PC-9 (cell line): ENCODE measurements at regions not wholly inside any gene's neighbourhood (a gene's known extent, or its start where the extent isn't known, plus 50 kb on each side); places are given as distances from the start of the nearest gene placed in this dataset.

Experiments
- BruUV-seq: library from RNA; stranded (reverse); fragments of 400-500 nt; replicated peaks from 2 replicates; lab custom pipeline; 2021; lab: Mats Ljungman, UMichigan
- CTCF ChIA-PET: fragments of 300-600 bp; sonication (Branson Sonifier 250); formaldehyde crosslinking; loops from one replicate; lab custom pipeline; 2022; ENCODE audit warnings: antibody characterized with exemption; lab: Charles Lee
- POLR2A ChIA-PET: fragments of 300-600 bp; sonication (Branson Sonifier 250); formaldehyde crosslinking; loops from one replicate; lab custom pipeline; 2022; ENCODE audit warnings: antibody characterized with exemption; ENCODE audit not compliant: unreplicated experiment; lab: Charles Lee
- DNase-seq, 2 experiments: peaks; one replicate each; pipeline versions ENCODE4 v3.0.0 to v3.0.0-alpha.2; 2015 to 2022; ENCODE audit warnings: mixed read lengths in 1 of 2
- H2AFZ ChIP-seq: fragments of 200-600 bp; sonication (generic); 2 replicates; pipeline ENCODE4 v1.8.1; 2017; ENCODE audit warnings: antibody characterized with exemption
- H3F3A ChIP-seq: fragments of 200-600 bp; sonication (generic); 2 replicates; pipeline ENCODE4 v1.8.1; 2017; ENCODE audit warnings: antibody characterized with exemption, mild to moderate bottlenecking, low read depth; ENCODE audit not compliant: insufficient read depth
- H3K27ac ChIP-seq: fragments of 200-600 bp; sonication (generic); 2 replicates; pipeline ENCODE4 v1.6.1; 2016; ENCODE audit warnings: mixed run types
- H3K27me3 ChIP-seq: fragments of 200-600 bp; sonication (generic); 2 replicates; pipeline ENCODE4 v1.6.1; 2016; ENCODE audit warnings: low read depth, mixed run types; ENCODE audit not compliant: insufficient read depth
- H3K36me3 ChIP-seq: fragments of 200-600 bp; sonication (generic); 2 replicates; pipeline ENCODE4 v1.6.1; 2016; ENCODE audit warnings: low read depth, mixed run types
- H3K4me1 ChIP-seq: fragments of 200-600 bp; sonication (generic); replicated peaks from 2 replicates; pipeline ENCODE4 v1.6.1; 2016; ENCODE audit warnings: mixed run types; ENCODE audit not compliant: insufficient read depth
- H3K4me2 ChIP-seq: fragments of 200-600 bp; sonication (generic); 2 replicates; pipeline ENCODE4 v1.6.1; 2017; ENCODE audit warnings: mixed run types
- H3K4me3 ChIP-seq: fragments of 200-600 bp; sonication (generic); 2 replicates; pipeline ENCODE4 v1.6.1; 2016; ENCODE audit warnings: mixed run types
- H3K79me2 ChIP-seq: fragments of 200-600 bp; sonication (generic); 2 replicates; pipeline ENCODE4 v1.6.1; 2017; ENCODE audit warnings: low read depth, mixed run types
- H3K9me2 ChIP-seq: fragments of 200-600 bp; sonication (generic); 2 replicates; pipeline ENCODE4 v1.8.1; 2017; ENCODE audit warnings: mild to moderate bottlenecking; ENCODE audit not compliant: insufficient read depth
- H3K9me3 ChIP-seq: fragments of 200-600 bp; sonication (generic); 2 replicates; pipeline ENCODE4 v1.8.1; 2016; ENCODE audit warnings: low read depth; ENCODE audit not compliant: insufficient read depth
- H4K20me1 ChIP-seq: fragments of 200-600 bp; sonication (generic); 2 replicates; pipeline ENCODE4 v1.8.1; 2017; ENCODE audit not compliant: insufficient read depth
- EZH2 ChIP-seq: fragments of 200-600 bp; sonication (generic); IDR thresholded peaks from 2 replicates; pipeline ENCODE4 v1.8.0; 2017; ENCODE audit warnings: antibody characterized with exemption, low read depth
- intact Hi-C: fragments of 100-400 bp; cut with micrococcal nuclease; formaldehyde crosslinking; loops from one replicate; pipeline ENCODE4 v1.10.0; 2022; ENCODE audit not compliant: unreplicated experiment
- TF ChIP-seq, protein P1 (sequence below): fragments of 200-600 bp; sonication (generic); conservative IDR thresholded peaks from 2 replicates; pipeline ENCODE4 v1.6.1; 2017; ENCODE audit warnings: mixed run types, antibody characterized with exemption, mild to moderate bottlenecking, moderate library complexity

DNA sequence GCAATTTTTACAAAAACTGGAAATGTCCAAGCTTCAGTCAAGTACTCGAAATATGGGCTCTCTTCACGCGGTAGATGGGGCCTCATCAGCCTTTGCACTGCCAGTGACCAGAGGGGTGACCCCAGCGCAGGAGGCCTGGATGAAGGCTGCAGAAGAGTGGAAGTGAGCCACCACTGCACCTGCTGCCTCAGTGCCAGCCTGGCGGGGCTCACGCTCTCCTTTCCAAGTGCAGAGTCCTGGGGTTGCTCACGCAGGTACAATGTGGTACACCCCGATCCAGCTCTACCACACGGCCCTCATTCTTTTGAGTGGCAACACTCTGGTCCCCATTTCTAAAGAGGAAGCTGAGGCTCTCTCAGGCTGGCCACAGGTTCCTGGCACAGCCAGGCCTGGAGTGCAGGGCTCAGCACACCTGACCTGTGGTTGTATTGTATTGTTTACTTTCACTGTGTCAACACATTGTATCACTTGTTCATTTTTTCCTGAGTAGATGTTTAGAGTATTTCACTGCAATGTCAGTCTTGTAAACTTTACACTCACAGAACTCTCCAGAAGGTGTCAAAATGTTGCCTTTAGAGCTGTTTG, 97.3 kb upstream of the SOX1 start:
- Histone ChIP-seq H3F3A (peaks cover 6% of the 10 kb centered on the region), H3K9me2 (no peaks in the 10 kb centered on the region), H3K27me3 (peaks cover 98% of the 10 kb centered on the region), H4K20me1 (no peaks in the 10 kb centered on the region), H3K4me3 (no peak overlapping the region), H3K27ac (no peak overlapping the region), H3K4me1 (no peaks in the 10 kb centered on the region), H3K4me2 (no peak overlapping the region), H2AFZ (no peak overlapping the region), H3K36me3 (no peaks in the 10 kb centered on the region), H3K9me3 (peaks cover 4% of the 10 kb centered on the region), H3K79me2 (no peaks in the 10 kb centered on the region)
- BruUV-seq: no TSS peak
- ChIA-PET POLR2A (no interaction called here), CTCF (no interaction called here)
- intact Hi-C loops: no loop called here
- TF ChIP-seq, protein P1, sequence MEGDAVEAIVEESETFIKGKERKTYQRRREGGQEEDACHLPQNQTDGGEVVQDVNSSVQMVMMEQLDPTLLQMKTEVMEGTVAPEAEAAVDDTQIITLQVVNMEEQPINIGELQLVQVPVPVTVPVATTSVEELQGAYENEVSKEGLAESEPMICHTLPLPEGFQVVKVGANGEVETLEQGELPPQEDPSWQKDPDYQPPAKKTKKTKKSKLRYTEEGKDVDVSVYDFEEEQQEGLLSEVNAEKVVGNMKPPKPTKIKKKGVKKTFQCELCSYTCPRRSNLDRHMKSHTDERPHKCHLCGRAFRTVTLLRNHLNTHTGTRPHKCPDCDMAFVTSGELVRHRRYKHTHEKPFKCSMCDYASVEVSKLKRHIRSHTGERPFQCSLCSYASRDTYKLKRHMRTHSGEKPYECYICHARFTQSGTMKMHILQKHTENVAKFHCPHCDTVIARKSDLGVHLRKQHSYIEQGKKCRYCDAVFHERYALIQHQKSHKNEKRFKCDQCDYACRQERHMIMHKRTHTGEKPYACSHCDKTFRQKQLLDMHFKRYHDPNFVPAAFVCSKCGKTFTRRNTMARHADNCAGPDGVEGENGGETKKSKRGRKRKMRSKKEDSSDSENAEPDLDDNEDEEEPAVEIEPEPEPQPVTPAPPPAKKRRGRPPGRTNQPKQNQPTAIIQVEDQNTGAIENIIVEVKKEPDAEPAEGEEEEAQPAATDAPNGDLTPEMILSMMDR: no peak
- no peak for TF ChIP-seq EZH2
- DNase-seq: no peak

GRCh38 chr13:111970494-111971141, 96.3 kb upstream of the SOX1 start:
- BruUV-seq: no TSS peak
- CTCF ChIA-PET: no interaction called here
- no peak overlapping the region for H2AFZ ChIP-seq

GRCh38 chr13:111971891-111972780, 94.8 kb upstream of the SOX1 start:
- Histone ChIP-seq H3K9me2 (no peaks in the 10 kb centered on the region), H3K4me2 (no peak overlapping the region), H4K20me1 (no peaks in the 10 kb centered on the region), H3K79me2 (no peaks in the 10 kb centered on the region), H3K27ac (no peak overlapping the region), H3F3A (peaks cover 19% of the 10 kb centered on the region), H2AFZ (no peak overlapping the region), H3K27me3 (peaks cover 82% of the 10 kb centered on the region), H3K4me1 (no peaks in the 10 kb centered on the region), H3K9me3 (peaks cover 9% of the 10 kb centered on the region), H3K36me3 (no peaks in the 10 kb centered on the region), H3K4me3 (no peak overlapping the region)
- intact Hi-C loops: no loop called here
- TF ChIP-seq EZH2: no peak
- TF ChIP-seq, protein P1: no peak
- no peak for DNase-seq
- ChIA-PET CTCF (no interaction called here), POLR2A (no interaction called here)
- BruUV-seq: no TSS peak

More at GRCh38 chr13:111970494-111971141, 96.3 kb upstream of the SOX1 start:
- no peak for DNase-seq
- H3K9me2 ChIP-seq: no peaks in the 10 kb centered on the region
- peaks cover 9% of the 10 kb centered on the region for H3K9me3 ChIP-seq
- H3K36me3 ChIP-seq: no peaks in the 10 kb centered on the region
- H3K4me3 ChIP-seq: no peak overlapping the region
- no peaks in the 10 kb centered on the region for H4K20me1 ChIP-seq
- TF ChIP-seq EZH2: no peak
- TF ChIP-seq, protein P1: no peak
- no peaks in the 10 kb centered on the region for H3K4me1 ChIP-seq
- H3K79me2 ChIP-seq: no peaks in the 10 kb centered on the region
- peaks cover 90% of the 10 kb centered on the region for H3K27me3 ChIP-seq
- intact Hi-C loops: no loop called here
- POLR2A ChIA-PET: no interaction called here
- H3K4me2 ChIP-seq: no peak overlapping the region
- no peak overlapping the region for H3K27ac ChIP-seq
- peaks cover 16% of the 10 kb centered on the region for H3F3A ChIP-seq
